ENCODE measurements at regions not wholly inside any gene's neighbourhood (a gene's known extent, or its start where the extent isn't known, plus 50 kb on each side); places are given as distances from the start of the nearest gene placed in this dataset.

- Histone ChIP-seq H3K27me3 (no peaks in the 10 kb centered on the region), H3K27ac (no peak overlapping the region), H3K9me3 (no peaks in the 10 kb centered on the region), H3K36me3 (no peaks in the 10 kb centered on the region), H3K4me3 (no peak overlapping the region), H3K4me1 (no peaks in the 10 kb centered on the region)
- in situ Hi-C loops (cut with MboI; ENCODE audit: low sequenced_read_pairs in 4 of 4) (no loop called here), intact Hi-C loops (cut with DNase I; ENCODE audit: low total_unique reads) (no loop called here)
- DNase-seq: no peak
- no peak for TF ChIP-seq CTCF (IDR thresholded peaks at IDR 0.05 in 4 of 5, conservative IDR thresholded peaks at IDR 0.05 in 1 of 5)
- no peak for TF ChIP-seq POLR2A (IDR thresholded peaks at IDR 0.05)
- ATAC-seq: no peak
Observed at GRCh38 chr3:117695871-117696645, 986.5 kb downstream of the TUSC7 start.

- ATAC-seq (no peak), DNase-seq (no peak)
- Histone ChIP-seq H3K27me3 (no peaks in the 10 kb centered on the region), H3K9me3 (no peaks in the 10 kb centered on the region), H3K4me1 (no peaks in the 10 kb centered on the region), H3K36me3 (no peaks in the 10 kb centered on the region), H3K27ac (no peak overlapping the region), H3K4me3 (no peak overlapping the region)
- intact Hi-C loops (cut with DNase I; ENCODE audit: low total_unique reads): no loop called here
- TF ChIP-seq CTCF (IDR thresholded peaks at IDR 0.05 in 4 of 5, conservative IDR thresholded peaks at IDR 0.05 in 1 of 5): no peak
- no peak for TF ChIP-seq POLR2A (IDR thresholded peaks at IDR 0.05)
- in situ Hi-C loops (cut with MboI; ENCODE audit: low sequenced_read_pairs in 4 of 4): no loop called here
Observed at GRCh38 chr3:117696851-117697407, 987.4 kb downstream of the TUSC7 start.

- no peaks in the 10 kb centered on the region for H3K27me3 ChIP-seq
- H3K4me3 ChIP-seq: no peak overlapping the region
- H3K9me3 ChIP-seq: no peaks in the 10 kb centered on the region
- H3K27ac ChIP-seq: no peak overlapping the region
- intact Hi-C loops (cut with DNase I; ENCODE audit: low total_unique reads): no loop called here
- ATAC-seq: no peak
- TF ChIP-seq POLR2A (IDR thresholded peaks at IDR 0.05) (no peak), CTCF (IDR thresholded peaks at IDR 0.05 in 4 of 5, conservative IDR thresholded peaks at IDR 0.05 in 1 of 5) (no peak)
- in situ Hi-C loops (cut with MboI; ENCODE audit: low sequenced_read_pairs in 4 of 4): no loop called here
- no peaks in the 10 kb centered on the region for H3K4me1 ChIP-seq
- no peaks in the 10 kb centered on the region for H3K36me3 ChIP-seq
- no peak for DNase-seq
Observed at GRCh38 chr3:117699058-117699457, 989.5 kb downstream of the TUSC7 start.

DNA sequence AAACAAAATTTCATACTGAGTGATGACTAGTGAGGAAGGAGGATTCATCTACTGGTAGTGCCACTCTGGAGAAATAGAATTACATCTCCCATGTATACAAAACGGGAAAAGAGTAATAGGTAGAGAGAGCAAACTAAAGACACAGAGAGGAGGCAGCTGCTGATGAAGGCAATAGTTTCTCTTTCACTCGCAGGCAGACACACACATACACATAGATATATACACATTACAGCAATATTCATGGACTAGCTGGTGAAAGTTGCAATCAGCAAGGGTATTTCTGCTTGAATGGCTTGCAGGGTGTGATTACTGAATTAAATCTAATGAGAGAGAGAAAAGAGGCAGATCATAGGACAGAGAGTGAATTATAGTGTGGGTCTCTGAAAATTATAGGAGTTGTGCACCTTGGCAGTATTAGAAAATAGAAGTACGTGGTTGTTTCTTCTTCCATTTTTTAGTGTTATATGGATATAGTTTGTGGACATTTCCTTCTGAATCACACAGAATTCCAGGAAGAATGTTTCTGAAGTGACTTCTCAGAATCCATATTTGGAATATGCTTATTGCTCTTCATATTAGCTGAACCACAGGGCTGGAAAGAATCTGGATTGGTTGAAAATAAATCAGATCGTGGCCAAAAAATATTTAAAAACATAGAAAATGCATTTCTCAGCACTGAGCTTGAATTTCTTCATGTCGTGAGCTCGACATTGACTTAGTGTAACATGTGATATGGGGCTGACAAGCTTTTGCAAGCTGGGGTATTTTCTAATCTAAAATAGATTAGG lies 991.2 kb downstream of the TUSC7 start:
- no peak overlapping the region for H3K4me3 ChIP-seq
- intact Hi-C loops (cut with DNase I; ENCODE audit: low total_unique reads): no loop called here
- H3K4me1 ChIP-seq: no peaks in the 10 kb centered on the region
- no peaks in the 10 kb centered on the region for H3K36me3 ChIP-seq
- no peak for DNase-seq
- H3K27ac ChIP-seq: no peak overlapping the region
- TF ChIP-seq CTCF (IDR thresholded peaks at IDR 0.05 in 4 of 5, conservative IDR thresholded peaks at IDR 0.05 in 1 of 5) (no peak), POLR2A (IDR thresholded peaks at IDR 0.05) (no peak)
- no peaks in the 10 kb centered on the region for H3K27me3 ChIP-seq
- no peak for ATAC-seq
- in situ Hi-C loops (cut with MboI; ENCODE audit: low sequenced_read_pairs in 4 of 4): loop anchor here in 1 of 4 donors (25.0 kb wide), 1 partner anchor 663 kb away; no protein-coding TSS in a partner anchor
- no peaks in the 10 kb centered on the region for H3K9me3 ChIP-seq

Data from gastrocnemius medialis (tissue), 4 donors.